ENCODE measurements at regions not wholly inside any gene's neighbourhood (a gene's known extent, or its start where the extent isn't known, plus 50 kb on each side); places are given as distances from the start of the nearest gene placed in this dataset.

- DNase-seq (ENCODE audit: low spot score in 2 of 2), result no peak
- intact Hi-C loops (cut with DNase I), result no loop called here
- Histone ChIP-seq H3K9me3 (no peaks in the 10 kb centered on the region), H3K36me3 (no peaks in the 10 kb centered on the region), H3K27ac (no peak overlapping the region), H3K4me3 (no peak overlapping the region), H3K27me3 (no peaks in the 10 kb centered on the region), H3K4me1 (no peaks in the 10 kb centered on the region)
- no peak for TF ChIP-seq CTCF (IDR thresholded peaks at IDR 0.05)
These were observed 352.2 kb downstream of the IDS start for GRCh38 chrX:149152941-149153340.

GRCh38 chrX:149151805-149152757 is 353.0 kb downstream of the IDS start:
- intact Hi-C loops (cut with DNase I), result no loop called here
- Histone ChIP-seq H3K27me3 (no peaks in the 10 kb centered on the region), H3K4me3 (no peak overlapping the region), H3K36me3 (no peaks in the 10 kb centered on the region), H3K27ac (no peak overlapping the region), H3K9me3 (no peaks in the 10 kb centered on the region), H3K4me1 (no peaks in the 10 kb centered on the region)
- no peak for TF ChIP-seq CTCF (IDR thresholded peaks at IDR 0.05)
- no peak for DNase-seq (ENCODE audit: low spot score in 2 of 2)

- no peak for DNase-seq (ENCODE audit: low spot score in 2 of 2)
- TF ChIP-seq CTCF (IDR thresholded peaks at IDR 0.05), result no peak
- H3K4me3 ChIP-seq, result no peak overlapping the region
- H3K9me3 ChIP-seq, result no peaks in the 10 kb centered on the region
- intact Hi-C loops (cut with DNase I), result no loop called here
- no peaks in the 10 kb centered on the region for H3K27me3 ChIP-seq
- no peaks in the 10 kb centered on the region for H3K4me1 ChIP-seq
- H3K36me3 ChIP-seq, result no peaks in the 10 kb centered on the region
- H3K27ac ChIP-seq, result no peak overlapping the region
These were observed 359.2 kb downstream of the IDS start for GRCh38 chrX:149145845-149146285.

- Histone ChIP-seq H3K9me3 (no peaks in the 10 kb centered on the region), H3K4me3 (no peak overlapping the region), H3K27ac (no peak overlapping the region), H3K36me3 (no peaks in the 10 kb centered on the region), H3K27me3 (no peaks in the 10 kb centered on the region), H3K4me1 (no peaks in the 10 kb centered on the region)
- TF ChIP-seq CTCF (IDR thresholded peaks at IDR 0.05), result no peak
- intact Hi-C loops (cut with DNase I), result no loop called here
- DNase-seq (ENCODE audit: low spot score in 2 of 2), result no peak
These were observed 373.3 kb downstream of the IDS start for GRCh38 chrX:149131774-149132173.

- H3K4me3 ChIP-seq, result no peak overlapping the region
- H3K4me1 ChIP-seq, result no peaks in the 10 kb centered on the region
- H3K27ac ChIP-seq, result no peak overlapping the region
- no peak for TF ChIP-seq CTCF (IDR thresholded peaks at IDR 0.05)
- DNase-seq (ENCODE audit: low spot score in 2 of 2), result no peak
- intact Hi-C loops (cut with DNase I), result no loop called here
- H3K9me3 ChIP-seq, result no peaks in the 10 kb centered on the region
- no peaks in the 10 kb centered on the region for H3K36me3 ChIP-seq
- no peaks in the 10 kb centered on the region for H3K27me3 ChIP-seq
These were observed 375.3 kb downstream of the IDS start for GRCh38 chrX:149129767-149130166.
